GM18951 (cell line): ENCODE measurements at regions not wholly inside any gene's neighbourhood (a gene's known extent, or its start where the extent isn't known, plus 50 kb on each side); places are given as distances from the start of the nearest gene placed in this dataset.

ENCODE experiments used
- POLR2A ChIP-seq: IDR thresholded peaks from 4 replicates; pipeline ENCODE4 v1.6.1; 2011; ENCODE audit warnings: mild to moderate bottlenecking; ENCODE audit not compliant: insufficient read length, insufficient read depth; ENCODE audit errors: extremely low read depth
- in situ Hi-C: fragments of 300-500 bp; cut with MboI; formaldehyde crosslinking; loops from one replicate; pipeline ENCODE4 v1.12.0; 2022; ENCODE audit warnings: low sequenced_read_pairs, mixed read lengths, inconsistent platforms; ENCODE audit not compliant: unreplicated experiment

DNA sequence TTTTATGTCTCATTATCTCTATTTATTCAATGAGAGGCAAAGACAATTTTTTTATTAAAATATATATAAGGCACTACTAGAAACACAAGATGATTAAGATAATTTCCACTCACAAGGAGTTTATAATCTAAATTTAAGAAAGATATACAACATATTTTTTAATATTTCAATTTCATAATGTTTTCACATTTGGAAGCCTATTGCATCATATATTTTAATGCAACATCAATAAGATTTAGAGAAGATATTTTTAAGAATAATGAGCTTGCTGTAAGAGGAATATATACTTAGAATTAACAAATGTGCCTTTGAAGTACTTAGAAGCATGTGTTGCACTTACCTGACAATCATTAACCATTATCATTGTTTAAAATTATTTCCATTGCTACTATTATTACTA, 597.7 kb upstream of the BTBD3 start:
- in situ Hi-C loops = no loop called here
- no peak for TF ChIP-seq POLR2A

DNA sequence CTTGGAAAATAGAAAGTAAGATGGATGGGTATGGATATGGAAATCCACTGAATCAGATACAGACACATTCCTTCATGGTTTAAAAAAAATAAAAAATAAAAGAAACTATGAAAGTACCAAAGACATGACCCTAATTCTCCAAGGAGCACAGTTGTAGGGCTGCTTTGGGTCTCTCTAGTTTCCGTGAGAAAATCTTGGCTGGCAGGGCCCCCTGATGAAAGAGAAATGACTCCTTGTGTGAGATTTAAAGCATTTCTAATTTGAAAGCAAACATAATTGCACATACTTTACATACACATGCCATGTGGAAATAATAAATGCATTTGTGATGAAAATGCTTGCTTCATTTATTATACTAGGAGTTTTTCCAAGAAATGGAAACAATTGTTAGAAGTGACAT, 593.9 kb upstream of the BTBD3 start:
- no peak for TF ChIP-seq POLR2A
- in situ Hi-C loops = no loop called here

DNA sequence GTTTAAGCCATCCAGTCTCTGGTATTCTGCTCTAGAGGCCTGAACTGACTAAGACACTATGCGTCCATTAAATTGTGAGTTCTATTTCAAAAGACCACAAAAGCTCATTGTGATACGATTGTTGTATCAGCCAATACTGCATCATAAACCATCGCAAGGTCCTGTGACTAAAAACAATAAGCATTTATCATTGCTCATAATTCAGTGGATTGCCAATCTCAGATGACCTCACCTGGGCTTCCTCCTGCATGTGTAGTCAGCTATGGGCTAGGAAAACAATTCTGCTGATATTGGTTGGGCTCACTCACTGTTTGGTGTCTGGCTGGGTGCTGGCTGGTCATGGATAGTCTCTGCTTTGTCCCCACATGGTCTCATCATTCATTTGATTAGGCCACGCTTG, 592.7 kb upstream of the BTBD3 start:
- TF ChIP-seq POLR2A = no peak
- in situ Hi-C loops = no loop called here

DNA sequence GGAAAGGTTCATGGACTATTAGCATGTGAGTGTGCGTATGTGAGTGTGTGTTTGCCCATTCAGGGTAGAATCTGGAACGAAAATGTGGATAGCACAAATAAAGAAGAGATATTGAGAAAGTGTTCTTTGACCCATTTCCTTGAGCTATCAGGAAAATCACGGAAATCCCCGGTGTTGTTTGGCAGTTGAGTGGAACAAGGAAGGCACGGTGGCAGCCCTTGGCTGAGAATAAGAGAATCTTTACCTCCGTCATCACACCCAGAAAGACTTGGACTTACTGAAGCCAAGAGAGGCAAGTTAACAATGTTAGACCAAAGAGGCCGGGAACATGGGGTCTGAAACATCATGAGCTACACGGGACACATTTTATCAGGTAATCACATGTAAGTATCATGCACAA, 588.9 kb upstream of the BTBD3 start:
- in situ Hi-C loops = no loop called here
- no peak for TF ChIP-seq POLR2A

DNA sequence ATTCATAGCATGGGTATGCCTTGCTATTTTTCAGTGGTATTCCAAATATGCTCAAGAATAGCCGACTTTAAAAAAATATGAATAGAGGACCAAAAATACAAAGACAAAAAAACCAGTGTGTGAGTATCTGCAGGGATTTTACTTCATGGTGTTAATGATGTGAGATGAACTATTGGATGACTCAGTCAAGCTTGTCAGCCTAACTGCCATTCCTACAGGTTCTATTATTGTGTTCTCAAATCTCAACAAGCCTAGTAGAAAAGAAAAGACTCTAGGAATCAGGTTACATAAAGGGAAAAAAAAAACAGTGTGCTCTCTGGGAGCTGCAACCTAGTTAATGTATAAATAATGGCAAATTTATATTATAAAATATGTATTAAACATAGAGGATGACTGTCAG, 588.4 kb upstream of the BTBD3 start:
- TF ChIP-seq POLR2A = no peak
- in situ Hi-C loops = no loop called here

DNA sequence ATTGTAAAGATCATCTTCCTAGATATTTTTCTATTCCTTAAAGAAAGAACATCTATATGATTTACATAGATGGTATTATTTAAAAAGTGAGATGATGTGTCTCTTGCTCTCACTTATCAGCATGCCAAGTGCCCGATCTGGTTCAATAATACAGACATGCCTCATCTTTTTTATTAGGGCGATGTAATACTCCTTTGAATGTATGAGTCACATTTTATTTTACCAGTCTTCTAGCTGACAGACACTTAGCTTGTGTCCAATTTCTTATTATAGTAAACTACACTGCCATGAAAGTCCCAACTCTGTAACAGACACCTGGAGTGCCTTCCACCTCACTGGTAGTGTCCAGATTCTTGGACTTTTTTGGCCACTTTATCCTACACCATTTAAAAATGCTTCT, 586.6 kb upstream of the BTBD3 start:
- in situ Hi-C loops = no loop called here
- no peak for TF ChIP-seq POLR2A

DNA sequence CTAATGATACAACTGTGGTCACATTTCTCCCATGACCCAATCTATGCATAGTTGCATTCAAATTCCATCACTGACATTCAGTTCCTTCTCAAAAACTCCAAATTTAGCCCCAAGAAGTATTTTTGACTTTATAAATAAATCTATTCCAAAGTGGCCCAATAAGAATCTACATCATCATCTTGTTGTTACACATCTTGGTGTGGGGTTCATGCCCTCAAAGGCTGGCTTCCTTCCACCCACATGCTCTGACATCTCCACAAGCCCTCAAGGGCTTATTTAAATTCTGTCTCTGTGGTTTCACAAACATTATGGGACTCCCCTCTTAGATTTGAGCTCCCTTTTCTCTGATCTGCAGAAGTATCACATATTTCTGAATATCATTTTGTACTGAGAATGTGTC, 585.3 kb upstream of the BTBD3 start:
- in situ Hi-C loops = no loop called here

DNA sequence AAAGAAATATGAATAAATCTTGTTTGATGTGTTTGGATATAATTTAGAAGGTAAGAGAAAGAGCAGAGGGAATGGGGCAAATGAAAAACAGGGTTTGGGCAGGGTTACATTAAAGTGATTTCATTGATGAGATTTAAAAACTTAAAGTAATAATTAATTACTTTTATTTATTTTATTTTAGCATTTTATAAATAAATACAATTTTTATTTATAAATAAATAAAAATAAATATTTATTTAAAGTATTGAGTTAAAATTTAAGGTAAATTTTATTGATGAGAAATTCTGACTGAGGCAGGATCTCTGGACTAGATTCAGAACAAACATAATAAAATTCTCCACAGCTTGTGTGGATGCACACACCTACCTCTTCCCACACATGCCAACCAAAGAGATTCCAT, 584.1 kb upstream of the BTBD3 start:
- in situ Hi-C loops = no loop called here

More for the DNA sequence above, 585.3 kb upstream of the BTBD3 start:
- TF ChIP-seq POLR2A = no peak

DNA sequence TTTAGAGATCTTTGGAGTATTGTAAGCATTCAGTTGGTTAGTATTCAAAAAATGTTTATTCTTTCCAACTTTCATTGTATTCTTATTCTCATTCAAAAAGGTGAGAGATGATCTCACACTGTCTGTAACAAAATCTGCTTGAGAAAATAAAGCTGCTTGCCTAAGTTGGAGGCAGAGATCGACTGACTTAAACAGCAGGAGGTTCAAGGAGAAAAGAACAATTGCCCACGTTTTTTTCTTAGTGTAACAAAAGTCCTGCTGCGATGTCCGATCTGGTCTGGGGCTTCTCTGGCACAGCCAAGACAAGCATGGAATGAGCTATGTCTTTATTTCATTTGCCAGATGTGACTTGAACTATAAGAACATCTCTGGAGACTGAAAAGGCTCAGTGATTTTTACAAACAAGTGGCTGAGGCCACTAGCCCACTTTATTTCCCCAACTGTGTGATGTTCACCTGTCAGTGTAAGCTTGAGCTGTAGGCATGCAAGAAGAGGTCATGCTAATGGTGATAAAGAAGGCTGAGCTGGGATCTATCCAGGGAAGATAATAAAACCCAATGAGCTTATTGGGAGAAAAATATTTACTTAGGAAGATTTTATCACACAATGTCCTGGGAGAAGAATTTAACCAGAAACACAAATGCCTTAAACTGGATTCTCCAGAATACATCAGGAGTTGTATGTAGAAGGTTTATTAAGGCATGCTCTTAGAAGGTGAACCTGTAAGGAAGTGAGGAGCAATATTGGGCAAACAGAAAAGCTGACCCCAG, 580.1 kb upstream of the BTBD3 start:
- in situ Hi-C loops = no loop called here
- TF ChIP-seq POLR2A = no peak

More for the DNA sequence above, 584.1 kb upstream of the BTBD3 start:
- TF ChIP-seq POLR2A = no peak

DNA sequence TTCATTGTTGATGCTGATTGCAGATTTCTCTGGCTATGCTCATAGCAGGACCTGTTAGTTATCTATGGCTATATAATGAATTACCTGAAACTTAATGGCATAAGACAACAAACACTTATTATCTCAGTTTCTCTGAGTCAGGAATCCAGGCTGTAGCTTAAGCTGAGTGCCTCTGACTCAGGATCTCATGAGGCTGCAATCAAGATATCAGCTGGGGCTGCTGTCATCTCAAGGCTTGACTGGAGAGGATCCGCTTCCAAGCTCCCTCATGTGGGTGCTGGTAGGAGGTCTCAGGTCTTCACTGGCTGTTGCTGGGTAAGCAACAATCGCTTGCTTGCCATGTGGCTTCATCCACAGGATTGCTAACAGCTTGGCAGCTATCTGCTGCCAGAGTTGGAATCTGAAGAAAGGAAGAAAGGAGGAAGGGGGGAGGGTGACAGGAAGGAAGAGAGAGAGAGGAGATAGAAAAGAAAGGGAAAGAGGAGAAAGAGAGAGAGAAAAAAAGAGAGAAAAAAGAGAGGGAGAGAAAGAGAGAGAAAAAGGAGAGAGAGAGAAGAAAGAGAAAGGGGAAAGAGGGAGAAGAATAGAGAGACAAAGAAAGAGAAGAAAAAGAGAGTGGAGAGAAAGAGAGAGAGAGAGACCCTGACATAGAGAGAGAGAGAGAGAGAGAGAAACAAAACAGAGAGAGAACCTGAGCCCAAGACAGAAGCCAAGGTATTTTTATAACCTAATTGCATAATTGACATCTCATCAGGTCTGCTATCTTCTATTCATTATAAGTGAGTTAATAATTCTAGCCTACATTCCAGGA, 579.0 kb upstream of the BTBD3 start:
- no peak for TF ChIP-seq POLR2A
- in situ Hi-C loops = no loop called here

DNA sequence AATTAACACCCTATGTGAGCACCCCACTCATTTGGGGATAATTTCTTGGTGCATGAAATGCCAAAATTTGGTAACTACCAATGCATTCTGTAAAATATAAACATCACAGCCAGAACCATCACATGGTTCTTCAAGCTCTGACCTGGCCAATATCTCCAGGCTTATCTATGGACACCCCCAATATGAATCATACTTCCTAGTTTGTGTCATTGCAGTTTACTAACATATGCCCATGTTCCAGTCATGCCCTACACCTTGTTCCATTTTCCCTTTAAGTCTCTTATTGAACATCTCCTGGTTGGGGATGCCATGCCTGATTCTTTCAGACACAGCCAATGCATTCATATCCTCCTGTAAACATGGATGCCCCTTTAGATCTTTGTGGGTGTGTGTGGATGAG, 572.8 kb upstream of the BTBD3 start:
- in situ Hi-C loops = no loop called here
- no peak for TF ChIP-seq POLR2A

DNA sequence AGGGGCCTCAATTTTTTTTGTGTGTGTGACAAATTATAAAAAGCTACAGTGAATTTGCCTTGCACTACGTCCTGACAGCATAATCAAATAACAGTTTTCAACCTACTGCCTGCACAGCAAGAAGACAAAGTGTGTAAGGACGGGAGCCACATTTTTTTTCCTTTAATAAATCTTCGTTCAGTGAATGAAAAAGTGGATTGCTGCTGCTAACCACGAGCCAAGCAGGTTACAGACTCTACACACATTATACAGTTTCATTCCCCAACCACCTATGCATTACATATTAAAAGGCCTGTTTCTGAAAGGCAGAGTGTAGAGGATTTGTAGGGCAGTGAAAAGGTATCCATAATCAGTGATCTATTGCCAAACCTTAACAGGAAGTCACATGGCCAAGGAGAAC, 570.0 kb upstream of the BTBD3 start:
- TF ChIP-seq POLR2A = no peak
- in situ Hi-C loops = no loop called here

DNA sequence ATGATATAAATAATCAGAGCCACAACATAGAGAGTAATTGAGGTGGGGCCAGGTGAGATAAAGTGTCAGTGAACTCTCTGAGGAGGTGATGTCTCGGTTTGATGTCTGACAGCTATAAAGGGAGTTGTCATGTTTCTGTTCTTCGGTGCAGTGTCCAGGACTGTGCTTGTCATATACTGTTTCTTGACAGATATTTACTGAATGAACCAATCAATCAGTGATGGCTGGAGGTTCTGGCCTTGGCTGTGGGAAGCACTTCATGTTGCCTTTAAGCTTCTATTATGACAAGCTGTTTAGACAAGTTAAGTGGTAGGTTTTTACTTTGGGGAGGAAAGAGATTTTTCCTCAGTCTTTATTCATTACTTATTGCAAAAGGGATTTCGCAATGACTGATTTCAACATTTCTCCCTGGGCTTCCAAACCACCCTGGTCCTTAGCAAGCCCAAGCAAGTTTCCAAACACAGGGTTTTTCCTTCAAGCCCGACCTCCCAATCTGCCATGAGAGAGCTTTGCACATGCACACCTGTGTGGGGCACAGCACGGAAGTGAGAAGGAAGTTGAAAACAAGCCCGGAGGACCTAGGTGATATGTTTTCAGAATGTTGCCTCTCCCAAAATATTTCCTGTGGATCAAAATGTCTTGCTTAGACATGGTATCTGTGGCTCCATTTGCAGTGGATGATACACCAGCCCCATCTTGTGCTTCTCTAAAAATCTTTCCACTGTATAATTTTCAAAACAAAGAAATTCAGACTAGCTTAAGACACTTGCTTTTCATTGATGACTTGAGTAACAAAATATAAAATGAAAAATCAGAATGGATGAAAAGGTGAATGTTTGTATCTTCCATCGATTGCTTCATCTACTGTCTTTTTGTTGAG, 567.3 kb upstream of the BTBD3 start:
- TF ChIP-seq POLR2A = no peak
- in situ Hi-C loops = no loop called here
